ENCODE measurements at regions not wholly inside any gene's neighbourhood (a gene's known extent, or its start where the extent isn't known, plus 50 kb on each side); places are given as distances from the start of the nearest gene placed in this dataset.

- Mint-ChIP-seq H3K36me3 (no peaks in the 10 kb centered on the region), H3K9me3 (peaks cover 11 to 75% (median 32%) of the 10 kb centered on the region in 6 donors), H3K4me1 (no peaks in the 10 kb centered on the region), H3K27me3 (ENCODE audit: low read depth in 3 of 3) (peaks cover 0 to 4% (median 3%) of the 10 kb centered on the region in 3 donors), H3K4me3 (no peak overlapping the region), H3K27ac (no peak overlapping the region)
- no peak for DNase-seq
These were observed 496.9 kb downstream of the PPARGC1A start for GRCh38 chr4:23392860-23393458.

- Mint-ChIP-seq H3K27me3 (ENCODE audit: low read depth in 3 of 3) (peaks cover 0 to 5% (median 1%) of the 10 kb centered on the region in 3 donors), H3K4me3 (no peak overlapping the region), H3K9me3 (peaks cover 7 to 64% (median 20%) of the 10 kb centered on the region in 6 donors), H3K4me1 (no peaks in the 10 kb centered on the region), H3K27ac (no peak overlapping the region), H3K36me3 (no peaks in the 10 kb centered on the region)
- no peak for DNase-seq
These were observed 499.6 kb downstream of the PPARGC1A start for GRCh38 chr4:23390246-23390645.

- Mint-ChIP-seq H3K27me3 (ENCODE audit: low read depth in 3 of 3) (peaks cover 0 to 5% (median 1%) of the 10 kb centered on the region in 3 donors), H3K27ac (no peak overlapping the region), H3K4me3 (no peak overlapping the region), H3K36me3 (no peaks in the 10 kb centered on the region), H3K9me3 (peaks cover 5 to 55% (median 17%) of the 10 kb centered on the region in 6 donors), H3K4me1 (no peaks in the 10 kb centered on the region)
- DNase-seq: no peak
These were observed 501.0 kb downstream of the PPARGC1A start for GRCh38 chr4:23388699-23389395.

- H3K27ac Mint-ChIP-seq: no peak overlapping the region
These were observed 501.6 kb downstream of the PPARGC1A start for GRCh38 chr4:23388255-23388654.

GRCh38 chr4:23384741-23385140 is 505.1 kb downstream of the PPARGC1A start:
- Mint-ChIP-seq H3K9me3 (peaks cover 4 to 59% (median 18%) of the 10 kb centered on the region in 6 donors), H3K27ac (no peak overlapping the region), H3K4me1 (no peaks in the 10 kb centered on the region), H3K27me3 (ENCODE audit: low read depth in 3 of 3) (peaks cover 0 to 4% (median 0%) of the 10 kb centered on the region in 3 donors), H3K4me3 (no peak overlapping the region), H3K36me3 (no peaks in the 10 kb centered on the region)
- no peak for DNase-seq

More at GRCh38 chr4:23388255-23388654, 501.6 kb downstream of the PPARGC1A start:
- no peaks in the 10 kb centered on the region for H3K4me1 Mint-ChIP-seq
- H3K36me3 Mint-ChIP-seq: no peaks in the 10 kb centered on the region
- no peak for DNase-seq
- H3K9me3 Mint-ChIP-seq: peaks cover 5 to 58% (median 17%) of the 10 kb centered on the region in 6 donors
- H3K4me3 Mint-ChIP-seq: no peak overlapping the region
- peaks cover 0 to 5% (median 1%) of the 10 kb centered on the region in 3 donors for H3K27me3 Mint-ChIP-seq (ENCODE audit: low read depth in 3 of 3)

- H3K4me1 Mint-ChIP-seq: no peaks in the 10 kb centered on the region
- H3K4me3 Mint-ChIP-seq: no peak overlapping the region
- H3K36me3 Mint-ChIP-seq: no peaks in the 10 kb centered on the region
- no peak for DNase-seq
- H3K27ac Mint-ChIP-seq: no peak overlapping the region
- peaks cover 2 to 54% (median 15%) of the 10 kb centered on the region in 6 donors for H3K9me3 Mint-ChIP-seq
- peaks cover 0 to 4% (median 0%) of the 10 kb centered on the region in 3 donors for H3K27me3 Mint-ChIP-seq (ENCODE audit: low read depth in 3 of 3)
These were observed 507.0 kb downstream of the PPARGC1A start for GRCh38 chr4:23382879-23383278.

- no peak for DNase-seq
- no peaks in the 10 kb centered on the region for H3K4me1 Mint-ChIP-seq
- no peak overlapping the region for H3K4me3 Mint-ChIP-seq
- H3K27me3 Mint-ChIP-seq (ENCODE audit: low read depth in 3 of 3): no peaks in the 10 kb centered on the region
- peaks cover 9 to 39% (median 20%) of the 10 kb centered on the region in 6 donors for H3K9me3 Mint-ChIP-seq
- no peaks in the 10 kb centered on the region for H3K36me3 Mint-ChIP-seq
- H3K27ac Mint-ChIP-seq: no peak overlapping the region
These were observed 515.6 kb downstream of the PPARGC1A start for GRCh38 chr4:23374259-23374658.

GRCh38 chr4:23373261-23373660 is 516.6 kb downstream of the PPARGC1A start:
- H3K36me3 Mint-ChIP-seq: no peaks in the 10 kb centered on the region
- no peak for DNase-seq
- no peak overlapping the region for H3K4me3 Mint-ChIP-seq
- H3K27ac Mint-ChIP-seq: no peak overlapping the region
- no peaks in the 10 kb centered on the region for H3K4me1 Mint-ChIP-seq
- peaks cover 9 to 35% (median 24%) of the 10 kb centered on the region in 6 donors for H3K9me3 Mint-ChIP-seq
- no peaks in the 10 kb centered on the region for H3K27me3 Mint-ChIP-seq (ENCODE audit: low read depth in 3 of 3)

GRCh38 chr4:23371533-23371932 is 518.3 kb downstream of the PPARGC1A start:
- Mint-ChIP-seq H3K27ac (no peak overlapping the region), H3K4me1 (no peaks in the 10 kb centered on the region), H3K27me3 (ENCODE audit: low read depth in 3 of 3) (no peaks in the 10 kb centered on the region), H3K4me3 (no peak overlapping the region), H3K36me3 (no peaks in the 10 kb centered on the region), H3K9me3 (peaks cover 5 to 30% (median 16%) of the 10 kb centered on the region in 6 donors)
- no peak for DNase-seq

- Mint-ChIP-seq H3K4me1 (no peaks in the 10 kb centered on the region), H3K36me3 (no peaks in the 10 kb centered on the region), H3K4me3 (no peak overlapping the region), H3K27me3 (ENCODE audit: low read depth in 3 of 3) (no peaks in the 10 kb centered on the region), H3K27ac (no peak overlapping the region), H3K9me3 (peaks cover 0 to 39% (median 16%) of the 10 kb centered on the region in 6 donors)
- no peak for DNase-seq
These were observed 520.5 kb downstream of the PPARGC1A start for GRCh38 chr4:23369331-23369730.

GRCh38 chr4:23368081-23368697 is 521.7 kb downstream of the PPARGC1A start:
- no peak for DNase-seq
- Mint-ChIP-seq H3K27me3 (ENCODE audit: low read depth in 3 of 3) (no peaks in the 10 kb centered on the region), H3K4me3 (no peak overlapping the region), H3K27ac (no peak overlapping the region), H3K4me1 (no peaks in the 10 kb centered on the region), H3K36me3 (no peaks in the 10 kb centered on the region), H3K9me3 (peaks cover 0 to 39% (median 8%) of the 10 kb centered on the region in 6 donors)

- Mint-ChIP-seq H3K4me3 (no peak overlapping the region), H3K9me3 (peaks cover 0 to 42% (median 8%) of the 10 kb centered on the region in 6 donors), H3K36me3 (no peaks in the 10 kb centered on the region), H3K4me1 (no peaks in the 10 kb centered on the region), H3K27ac (no peak overlapping the region), H3K27me3 (ENCODE audit: low read depth in 3 of 3) (no peaks in the 10 kb centered on the region)
- no peak for DNase-seq
These were observed 523.3 kb downstream of the PPARGC1A start for GRCh38 chr4:23366557-23366906.

- DNase-seq: no peak
- Mint-ChIP-seq H3K36me3 (no peaks in the 10 kb centered on the region), H3K4me3 (no peak overlapping the region), H3K27me3 (ENCODE audit: low read depth in 3 of 3) (no peaks in the 10 kb centered on the region), H3K27ac (no peak overlapping the region), H3K4me1 (no peaks in the 10 kb centered on the region), H3K9me3 (peaks cover 2 to 37% (median 6%) of the 10 kb centered on the region in 6 donors)
These were observed 523.8 kb downstream of the PPARGC1A start for GRCh38 chr4:23365871-23366556.

GRCh38 chr4:23365086-23365485 is 524.8 kb downstream of the PPARGC1A start:
- H3K4me1 Mint-ChIP-seq: no peaks in the 10 kb centered on the region
- H3K27ac Mint-ChIP-seq: no peak overlapping the region
- H3K9me3 Mint-ChIP-seq: peaks cover 2 to 36% (median 6%) of the 10 kb centered on the region in 6 donors
- H3K4me3 Mint-ChIP-seq: no peak overlapping the region
- no peak for DNase-seq
- H3K36me3 Mint-ChIP-seq: no peaks in the 10 kb centered on the region
- no peaks in the 10 kb centered on the region for H3K27me3 Mint-ChIP-seq (ENCODE audit: low read depth in 3 of 3)

Data from immature natural killer cell (primary cell).